A549 (cell line): ENCODE measurements at regions not wholly inside any gene's neighbourhood (a gene's known extent, or its start where the extent isn't known, plus 50 kb on each side); places are given as distances from the start of the nearest gene placed in this dataset.

ENCODE experiments used
- BHLHE40 ChIP-seq: IDR thresholded peaks from 2 replicates; pipeline ENCODE4 v1.6.1; 2012; ENCODE audit warnings: low read depth, low read length, inconsistent platforms
- CTCF ChIP-seq: fragments of >200 bp; sonication (Bioruptor Twin); formaldehyde crosslinking; IDR thresholded peaks from 3 replicates; pipeline ENCODE4 v1.5.1; 2016
- ELK1 ChIP-seq: fragments of 150-350 bp; IDR thresholded peaks from 2 replicates; pipeline ENCODE4 v1.6.1; 2014; ENCODE audit warnings: low read depth, mild to moderate bottlenecking, low read length
- EP300 ChIP-seq, 2 experiments: fragments of >200 bp; sonication (Bioruptor Twin); formaldehyde crosslinking; IDR thresholded peaks; 2 replicates in 1 of 2; 3 replicates in 1 of 2; pipeline ENCODE4 v1.6.1; 2016 to 2017
- FOSL2 ChIP-seq, 2 experiments: fragments of 450-650 bp in 1 of 2; fragments of >200 bp in 1 of 2; sonication (Bioruptor Twin) in 1 of 2; formaldehyde crosslinking; IDR thresholded peaks; 2 replicates each; pipeline versions ENCODE4 v1.5.0 to v1.6.1; 2016 to 2020; ENCODE audit warnings: mild to moderate bottlenecking in 1 of 2, moderate library complexity in 1 of 2
- HDAC2 ChIP-seq: fragments of 200-600 bp; sonication (generic); IDR thresholded peaks from 2 replicates; pipeline ENCODE4 v1.6.1; 2016
- HMGXB4 ChIP-seq: fragments of 250-450 bp; sonication (Bioruptor Pico); IDR thresholded peaks from 2 replicates; pipeline ENCODE4 v1.5.0; 2021; ENCODE audit warnings: mild to moderate bottlenecking, moderate library complexity, borderline replicate concordance
- POLR2A ChIP-seq: IDR thresholded peaks from 2 replicates; pipeline ENCODE4 v1.6.1; 2012; ENCODE audit warnings: mild to moderate bottlenecking, low read length
- TP53 ChIP-seq: fragments of 250-450 bp; sonication (Bioruptor Pico); IDR thresholded peaks from 2 replicates; pipeline ENCODE4 v1.5.0; 2021; ENCODE audit warnings: mild to moderate bottlenecking, moderate library complexity
- ZC3H11A ChIP-seq: fragments of 450-650 bp; IDR thresholded peaks from 2 replicates; pipeline ENCODE4 v1.6.1; 2014; ENCODE audit warnings: antibody characterized with exemption, mild to moderate bottlenecking
- ZSCAN20 ChIP-seq: fragments of 250-450 bp; sonication (Bioruptor Pico); IDR thresholded peaks from 2 replicates; pipeline ENCODE4 v1.8.0; 2022; ENCODE audit warnings: mild to moderate bottlenecking, moderate library complexity
- TF ChIP-seq, protein P1 (sequence below): IDR thresholded peaks from 2 replicates; pipeline ENCODE4 v1.6.1; 2012

- TF ChIP-seq TP53 (no peak), POLR2A (no peak), ELK1 (no peak), CTCF (no peak), EP300 (IDR thresholded peaks at IDR 0.05) (no peak), HMGXB4 (CRISPR knock-in tag) (no peak), HDAC2 (no peak), ZC3H11A (no peak), ZSCAN20 (CRISPR knock-in tag) (no peak), BHLHE40 (no peak), FOSL2 (IDR thresholded peaks at IDR 0.05) (no peak), FOSL2 (CRISPR knock-in tag; IDR thresholded peaks at IDR 0.05) (no peak)
- TF ChIP-seq, protein P1, sequence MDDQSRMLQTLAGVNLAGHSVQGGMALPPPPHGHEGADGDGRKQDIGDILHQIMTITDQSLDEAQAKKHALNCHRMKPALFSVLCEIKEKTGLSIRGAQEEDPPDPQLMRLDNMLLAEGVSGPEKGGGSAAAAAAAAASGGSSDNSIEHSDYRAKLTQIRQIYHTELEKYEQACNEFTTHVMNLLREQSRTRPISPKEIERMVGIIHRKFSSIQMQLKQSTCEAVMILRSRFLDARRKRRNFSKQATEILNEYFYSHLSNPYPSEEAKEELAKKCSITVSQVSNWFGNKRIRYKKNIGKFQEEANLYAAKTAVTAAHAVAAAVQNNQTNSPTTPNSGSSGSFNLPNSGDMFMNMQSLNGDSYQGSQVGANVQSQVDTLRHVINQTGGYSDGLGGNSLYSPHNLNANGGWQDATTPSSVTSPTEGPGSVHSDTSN = no peak
These were observed 124.8 kb upstream of the PACRGL start for GRCh38 chr4:20575486-20575885.
